ENCODE measurements at regions not wholly inside any gene's neighbourhood (a gene's known extent, or its start where the extent isn't known, plus 50 kb on each side); places are given as distances from the start of the nearest gene placed in this dataset.

- no peaks in the 10 kb centered on the region for H3K36me3 ChIP-seq (ENCODE audit: insufficient read depth, low read length)
- no peak overlapping the region for H3K27ac ChIP-seq (ENCODE audit: low read depth, low read length, poor library complexity, severe bottlenecking)
- H3K79me2 ChIP-seq (ENCODE audit: insufficient read depth, low read depth, low read length), result no peaks in the 10 kb centered on the region
- no TSS peak for BruUV-seq (replicated peaks)
- CTCF ChIA-PET (ENCODE audit: unreplicated experiment), result no interaction called here
- H4K20me1 ChIP-seq (ENCODE audit: insufficient read depth, low read length), result no peaks in the 10 kb centered on the region
- H3K4me2 ChIP-seq (ENCODE audit: low read length), result no peak overlapping the region
- no peak for DNase-seq (ENCODE audit: low spot score)
- H3K9me3 ChIP-seq (ENCODE audit: low read length), result no peaks in the 10 kb centered on the region
- H3K4me1 ChIP-seq (ENCODE audit: insufficient read depth, low read length, poor library complexity, severe bottlenecking), result no peaks in the 10 kb centered on the region
- H2AFZ ChIP-seq (ENCODE audit: low read length), result no peak overlapping the region
- no peaks in the 10 kb centered on the region for H3K9me2 ChIP-seq (ENCODE audit: insufficient read depth, low read length)
- POLR2A ChIA-PET, result no interaction called here
- H3K4me3 ChIP-seq (ENCODE audit: low read depth, low read length, poor library complexity, severe bottlenecking), result no peak overlapping the region
- intact Hi-C loops (cut with micrococcal nuclease; ENCODE audit: unreplicated experiment), result no loop called here
- TF ChIP-seq EZH2phosphoT487 (IDR thresholded peaks at IDR 0.05; ENCODE audit: borderline replicate concordance, low read depth, low read length), result no peak
- no peak for TF ChIP-seq CTCF (conservative IDR thresholded peaks at IDR 0.05; ENCODE audit: low read length)
Measured at GRCh38 chr6:128759447-128759846, 123.5 kb upstream of the LAMA2 start.

- Histone ChIP-seq H3K9me3 (ENCODE audit: low read length) (no peaks in the 10 kb centered on the region), H3K4me1 (ENCODE audit: insufficient read depth, low read length, poor library complexity, severe bottlenecking) (no peaks in the 10 kb centered on the region), H3K4me3 (ENCODE audit: low read depth, low read length, poor library complexity, severe bottlenecking) (no peak overlapping the region), H3K9me2 (ENCODE audit: insufficient read depth, low read length) (no peaks in the 10 kb centered on the region), H3K36me3 (ENCODE audit: insufficient read depth, low read length) (no peaks in the 10 kb centered on the region), H3K4me2 (ENCODE audit: low read length) (no peak overlapping the region), H3K79me2 (ENCODE audit: insufficient read depth, low read depth, low read length) (no peaks in the 10 kb centered on the region), H4K20me1 (ENCODE audit: insufficient read depth, low read length) (no peaks in the 10 kb centered on the region), H2AFZ (ENCODE audit: low read length) (no peak overlapping the region), H3K27ac (ENCODE audit: low read depth, low read length, poor library complexity, severe bottlenecking) (no peak overlapping the region)
- no peak for TF ChIP-seq CTCF (conservative IDR thresholded peaks at IDR 0.05; ENCODE audit: low read length)
- TF ChIP-seq EZH2phosphoT487 (IDR thresholded peaks at IDR 0.05; ENCODE audit: borderline replicate concordance, low read depth, low read length), result no peak
- BruUV-seq (replicated peaks), result no TSS peak
- intact Hi-C loops (cut with micrococcal nuclease; ENCODE audit: unreplicated experiment), result no loop called here
- CTCF ChIA-PET (ENCODE audit: unreplicated experiment), result no interaction called here
- DNase-seq (ENCODE audit: low spot score), result no peak
- POLR2A ChIA-PET, result no interaction called here
Measured at GRCh38 chr6:128757961-128758360, 125.0 kb upstream of the LAMA2 start.

- Histone ChIP-seq H3K36me3 (ENCODE audit: insufficient read depth, low read length) (no peaks in the 10 kb centered on the region), H3K4me1 (ENCODE audit: insufficient read depth, low read length, poor library complexity, severe bottlenecking) (no peaks in the 10 kb centered on the region), H2AFZ (ENCODE audit: low read length) (no peak overlapping the region), H3K79me2 (ENCODE audit: insufficient read depth, low read depth, low read length) (no peaks in the 10 kb centered on the region), H3K9me2 (ENCODE audit: insufficient read depth, low read length) (no peaks in the 10 kb centered on the region), H3K4me3 (ENCODE audit: low read depth, low read length, poor library complexity, severe bottlenecking) (no peak overlapping the region), H3K4me2 (ENCODE audit: low read length) (no peak overlapping the region), H3K27ac (ENCODE audit: low read depth, low read length, poor library complexity, severe bottlenecking) (no peak overlapping the region), H3K9me3 (ENCODE audit: low read length) (no peaks in the 10 kb centered on the region), H4K20me1 (ENCODE audit: insufficient read depth, low read length) (no peaks in the 10 kb centered on the region)
- ChIA-PET CTCF (ENCODE audit: unreplicated experiment) (no interaction called here), POLR2A (no interaction called here)
- no peak for DNase-seq (ENCODE audit: low spot score)
- BruUV-seq (replicated peaks), result no TSS peak
- TF ChIP-seq CTCF (conservative IDR thresholded peaks at IDR 0.05; ENCODE audit: low read length) (no peak), EZH2phosphoT487 (IDR thresholded peaks at IDR 0.05; ENCODE audit: borderline replicate concordance, low read depth, low read length) (no peak)
- intact Hi-C loops (cut with micrococcal nuclease; ENCODE audit: unreplicated experiment), result no loop called here
Measured at GRCh38 chr6:128754658-128755256, 128.2 kb upstream of the LAMA2 start.
